ENCODE measurements at regions not wholly inside any gene's neighbourhood (a gene's known extent, or its start where the extent isn't known, plus 50 kb on each side); places are given as distances from the start of the nearest gene placed in this dataset.

GRCh38 chr15:94653071-94653470 lies 421.7 kb downstream of the MCTP2 start:
- Histone ChIP-seq H4K8ac (ENCODE audit: extremely low read depth, insufficient read depth, low read length) (no peak overlapping the region), H3K23ac (ENCODE audit: insufficient read length) (no peak overlapping the region), H2BK12ac (ENCODE audit: low read depth, low read length) (no peak overlapping the region), H2BK5ac (ENCODE audit: low read depth, low read length) (no peak overlapping the region), H3K56ac (replicated peaks; ENCODE audit: insufficient read length, low read depth, low read length) (no peak overlapping the region), H2AK5ac (ENCODE audit: low read depth, low read length) (no peak overlapping the region), H3K36me3 (ENCODE audit: control insufficient read depth in 2 of 4, insufficient read depth in 4 of 4, low read length in 3 of 4) (no peaks in the 10 kb centered on the region), H3K79me2 (ENCODE audit: control insufficient read depth in 1 of 2, insufficient read depth in 2 of 2, low read length in 2 of 2) (no peaks in the 10 kb centered on the region), H4K5ac (ENCODE audit: insufficient read length, low read depth, low read length) (no peak overlapping the region), H3K4me1 (replicated peaks in 1 of 4; ENCODE audit: control insufficient read depth in 3 of 4, insufficient read depth in 4 of 4, low read length in 3 of 4) (no peaks in the 10 kb centered on the region; a peak in 1 of 7 replicates), H3K18ac (ENCODE audit: extremely low read depth, low read length) (no peak overlapping the region), H3K4me2 (ENCODE audit: insufficient read depth in 1 of 2, low read depth in 2 of 2, low read length in 2 of 2) (no peak overlapping the region), H3K14ac (ENCODE audit: insufficient read length) (no peak overlapping the region), H3K27me3 (replicated peaks in 1 of 4; ENCODE audit: control insufficient read depth in 3 of 4, extremely low read depth in 1 of 4, insufficient read depth in 3 of 4, low read length in 3 of 4) (peaks cover 0 to 3% (median 0%) of the 10 kb centered on the region in 4 experiments; a peak in 2 of 7 replicates), H3K9me3 (ENCODE audit: insufficient read depth in 2 of 2, low read depth in 1 of 2, low read length in 1 of 2) (no peaks in the 10 kb centered on the region), H3K4me3 (ENCODE audit: extremely low read depth in 1 of 4, insufficient read depth in 2 of 4, low read depth in 3 of 4, low read length in 4 of 4) (no peak overlapping the region), H3K4ac (replicated peaks; ENCODE audit: insufficient read length, low read depth, low read length) (no peak overlapping the region), H3K23me2 (ENCODE audit: low read depth, low read length) (no peaks in the 10 kb centered on the region), H2BK20ac (ENCODE audit: low read length) (no peak overlapping the region), H4K20me1 (replicated peaks in 1 of 2; ENCODE audit: control insufficient read depth in 1 of 2, insufficient read depth in 2 of 2, low read length in 2 of 2) (no peaks in the 10 kb centered on the region), H2BK120ac (replicated peaks; ENCODE audit: low read depth, low read length) (no peak overlapping the region), H3K79me1 (ENCODE audit: low read depth, low read length) (no peaks in the 10 kb centered on the region), H3K27ac (ENCODE audit: low read depth, low read length) (no peak overlapping the region), H4K91ac (replicated peaks; ENCODE audit: insufficient read length, low read length) (no peak overlapping the region), H2BK15ac (ENCODE audit: low read length) (no peak overlapping the region), H2AFZ (ENCODE audit: low read length) (peak overlapping the region; percentile 10; the same call in 1 of the 2 replicates), H3K9ac (replicated peaks in 1 of 4; ENCODE audit: extremely low read depth in 1 of 4, low read depth in 3 of 4, low read length in 3 of 4) (no peak overlapping the region)
- no peak for FAIRE-seq
- 93% methylated on average over 6 of the region's 6 CpGs; no CpG with 5 or more reads in 1 of the 2 experiments for WGBS, 2 experiments (ENCODE audit: extremely low coverage in 1 of 2, insufficient coverage in 1 of 2, insufficient read length in 1 of 2, insufficient replicate concordance in 2 of 2, low coverage in 1 of 2, low lambda C conversion rate in 2 of 2, missing lambda C conversion rate in 1 of 2)
- ChIA-PET CTCF (ENCODE audit: partially characterized antibody) (interaction anchor here (1.1 to 3.1 kb wide), 5 partner anchors 8 to 71 kb away, joined by 3 to 12 read pairs (median 3); no protein-coding TSS in a partner anchor), POLR2A (ENCODE audit: partially characterized antibody) (no interaction called here)
- no peak for DNase-seq (ENCODE audit: low read depth in 1 of 2, low spot score in 2 of 2)
- TF ChIP-seq CBX8 (IDR thresholded peaks at IDR 0.05; ENCODE audit: borderline replicate concordance, low read depth, low read length), result no peak
- TF ChIP-seq FOSL1 (IDR thresholded peaks at IDR 0.05; ENCODE audit: insufficient read depth, low read depth, low read length), result no peak
- no peak for TF ChIP-seq NANOG (IDR thresholded peaks at IDR 0.05; ENCODE audit: insufficient read depth, low read depth, low read length, poor library complexity, severe bottlenecking)
- TF ChIP-seq BRCA1 (IDR thresholded peaks at IDR 0.05; ENCODE audit: low read depth, low read length), result no peak
- no peak for TF ChIP-seq ASH2L (IDR thresholded peaks at IDR 0.05; ENCODE audit: low read length)
- TF ChIP-seq CTCF (IDR thresholded peaks at IDR 0.05; ENCODE audit: control extremely low read depth in 1 of 3, insufficient read depth in 1 of 3, low read depth in 1 of 3, low read length in 3 of 3), result no peak
- no peak for TF ChIP-seq EZH2 (IDR thresholded peaks at IDR 0.05; ENCODE audit: low read depth, low read length, severe bottlenecking)
- TF ChIP-seq SAP30 (IDR thresholded peaks at IDR 0.05; ENCODE audit: insufficient read depth, insufficient replicate concordance, low read length), result no peak
- no peak for TF ChIP-seq HDAC2 (IDR thresholded peaks at IDR 0.05; ENCODE audit: borderline replicate concordance in 1 of 2, low read depth in 2 of 2, low read length in 2 of 2)
- TF ChIP-seq SP4 (IDR thresholded peaks at IDR 0.05; ENCODE audit: low read length), result no peak
- TF ChIP-seq BACH1 (IDR thresholded peaks at IDR 0.05; ENCODE audit: low read length), result no peak
- TF ChIP-seq TBP (IDR thresholded peaks at IDR 0.05; ENCODE audit: low read depth, low read length), result no peak

Measured in H1 (cell line).